GM12878 (cell line): ENCODE measurements at regions not wholly inside any gene's neighbourhood (a gene's known extent, or its start where the extent isn't known, plus 50 kb on each side); places are given as distances from the start of the nearest gene placed in this dataset.

ENCODE experiments used
- POLR2A ChIP-seq: IDR thresholded peaks from 2 replicates; pipeline ENCODE4 v1.6.1; 2011; ENCODE audit warnings: low read depth, mild to moderate bottlenecking, low read length
- TF ChIP-seq, protein P1 (sequence below): fragments of 450-650 bp; IDR thresholded peaks from 2 replicates; pipeline ENCODE4 v1.6.1; 2017; ENCODE audit warnings: antibody characterized with exemption, mild to moderate bottlenecking, moderate library complexity

DNA sequence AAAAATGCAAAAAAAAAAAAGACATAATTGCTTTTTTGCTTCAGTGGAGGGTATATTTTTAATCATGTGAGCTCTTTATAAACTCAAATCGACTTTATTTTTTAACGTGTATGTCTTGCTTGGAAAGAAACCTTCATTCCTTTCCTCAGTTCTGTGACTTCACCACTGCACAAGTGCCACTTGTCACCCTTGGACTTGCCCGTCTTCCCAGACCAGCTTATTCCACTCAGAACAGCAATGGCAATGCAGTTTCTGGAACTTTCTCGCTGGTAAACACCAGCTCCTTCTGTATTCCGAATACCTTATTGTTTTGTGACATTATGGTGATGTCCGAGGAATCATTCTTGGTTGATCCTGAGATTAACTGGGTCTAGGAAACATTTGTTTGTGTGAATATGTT, 440.5 kb upstream of the ADAMTS16 start:
- no peak for TF ChIP-seq POLR2A
- TF ChIP-seq, protein P1, sequence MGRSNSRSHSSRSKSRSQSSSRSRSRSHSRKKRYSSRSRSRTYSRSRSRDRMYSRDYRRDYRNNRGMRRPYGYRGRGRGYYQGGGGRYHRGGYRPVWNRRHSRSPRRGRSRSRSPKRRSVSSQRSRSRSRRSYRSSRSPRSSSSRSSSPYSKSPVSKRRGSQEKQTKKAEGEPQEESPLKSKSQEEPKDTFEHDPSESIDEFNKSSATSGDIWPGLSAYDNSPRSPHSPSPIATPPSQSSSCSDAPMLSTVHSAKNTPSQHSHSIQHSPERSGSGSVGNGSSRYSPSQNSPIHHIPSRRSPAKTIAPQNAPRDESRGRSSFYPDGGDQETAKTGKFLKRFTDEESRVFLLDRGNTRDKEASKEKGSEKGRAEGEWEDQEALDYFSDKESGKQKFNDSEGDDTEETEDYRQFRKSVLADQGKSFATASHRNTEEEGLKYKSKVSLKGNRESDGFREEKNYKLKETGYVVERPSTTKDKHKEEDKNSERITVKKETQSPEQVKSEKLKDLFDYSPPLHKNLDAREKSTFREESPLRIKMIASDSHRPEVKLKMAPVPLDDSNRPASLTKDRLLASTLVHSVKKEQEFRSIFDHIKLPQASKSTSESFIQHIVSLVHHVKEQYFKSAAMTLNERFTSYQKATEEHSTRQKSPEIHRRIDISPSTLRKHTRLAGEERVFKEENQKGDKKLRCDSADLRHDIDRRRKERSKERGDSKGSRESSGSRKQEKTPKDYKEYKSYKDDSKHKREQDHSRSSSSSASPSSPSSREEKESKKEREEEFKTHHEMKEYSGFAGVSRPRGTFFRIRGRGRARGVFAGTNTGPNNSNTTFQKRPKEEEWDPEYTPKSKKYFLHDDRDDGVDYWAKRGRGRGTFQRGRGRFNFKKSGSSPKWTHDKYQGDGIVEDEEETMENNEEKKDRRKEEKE, result no peak
